ENCODE measurements at regions not wholly inside any gene's neighbourhood (a gene's known extent, or its start where the extent isn't known, plus 50 kb on each side); places are given as distances from the start of the nearest gene placed in this dataset.
"Not testable (repeated sequence)": the region's sequence is repeated elsewhere in the genome, so short reads cannot be mapped to it uniquely, and the experiment has no call there.

GRCh38 chr6:144438103-144438502, 153.0 kb downstream of the UTRN start:
- no peak for DNase-seq

GRCh38 chr6:144439016-144439415, 153.9 kb downstream of the UTRN start:
- DNase-seq, result no peak

- DNase-seq, result not testable (repeated sequence)
These were observed 156.7 kb downstream of the UTRN start for GRCh38 chr6:144441801-144442200.

GRCh38 chr6:144443157-144443556, 158.0 kb downstream of the UTRN start:
- no peak for DNase-seq

- no peak for DNase-seq
These were observed 162.3 kb downstream of the UTRN start for GRCh38 chr6:144447472-144447871.

- no peak for DNase-seq
These were observed 164.1 kb downstream of the UTRN start for GRCh38 chr6:144449218-144449617.

GRCh38 chr6:144449911-144450597, 164.9 kb downstream of the UTRN start:
- DNase-seq, result no peak

GRCh38 chr6:144460327-144461095, 175.4 kb downstream of the UTRN start:
- no peak for DNase-seq

GRCh38 chr6:144462058-144462457, 176.9 kb downstream of the UTRN start:
- no peak for DNase-seq

- no peak for DNase-seq
These were observed 181.6 kb downstream of the UTRN start for GRCh38 chr6:144466716-144467115.

- DNase-seq, result no peak
These were observed 182.1 kb downstream of the UTRN start for GRCh38 chr6:144467172-144467762.

- DNase-seq, result no peak
These were observed 182.8 kb downstream of the UTRN start for GRCh38 chr6:144467921-144468320.

- DNase-seq, result no peak
These were observed 183.6 kb downstream of the UTRN start for GRCh38 chr6:144468709-144469108.

GRCh38 chr6:144469144-144469575, 184.0 kb downstream of the UTRN start:
- DNase-seq, result no peak

- DNase-seq, result not testable (repeated sequence)
These were observed 185.1 kb downstream of the UTRN start for GRCh38 chr6:144470201-144470600.

GRCh38 chr6:144471986-144472385, 186.9 kb downstream of the UTRN start:
- DNase-seq, result no peak

- DNase-seq, result no peak
These were observed 189.2 kb downstream of the UTRN start for GRCh38 chr6:144474290-144474689.

- DNase-seq, result no peak
These were observed 189.8 kb downstream of the UTRN start for GRCh38 chr6:144474904-144475303.

GRCh38 chr6:144475411-144475810, 190.3 kb downstream of the UTRN start:
- no peak for DNase-seq

- DNase-seq, result no peak
These were observed 191.2 kb downstream of the UTRN start for GRCh38 chr6:144476286-144476685.

- no peak for DNase-seq
These were observed 192.3 kb downstream of the UTRN start for GRCh38 chr6:144477396-144477795.

- DNase-seq, result no peak
These were observed 192.7 kb downstream of the UTRN start for GRCh38 chr6:144477856-144478255.

- no peak for DNase-seq
These were observed 193.3 kb downstream of the UTRN start for GRCh38 chr6:144478483-144478882.

GRCh38 chr6:144479991-144480390, 194.9 kb downstream of the UTRN start:
- no peak for DNase-seq

Measured in retina (tissue), 1 donor.